HEK293 (cell line): ENCODE measurements at regions not wholly inside any gene's neighbourhood (a gene's known extent, or its start where the extent isn't known, plus 50 kb on each side); places are given as distances from the start of the nearest gene placed in this dataset.
"Not testable (repeated sequence)": the region's sequence is repeated elsewhere in the genome, so short reads cannot be mapped to it uniquely, and the experiment has no call there.

Experiments used
- CTCF ChIA-PET: fragments of 350-600 bp; formaldehyde crosslinking; extraction: SDS; loops from one replicate; lab custom pipeline; 2021; ENCODE audit warnings: antibody characterized with exemption; lab: Yijun Ruan, JAX
- POLR2A ChIA-PET: fragments of 300-600 bp; formaldehyde crosslinking; extraction: SDS; loops from one replicate; lab custom pipeline; 2020; ENCODE audit warnings: antibody characterized with exemption, inconsistent platforms; lab: Yijun Ruan, JAX
- H3K27ac ChIP-seq: fragments of 200-500 bp; sonication (Bioruptor generic); 2 replicates; pipeline ENCODE4 v1.5.1; 2014; ENCODE audit warnings: low read depth, low read length, control low read depth, inconsistent platforms; ENCODE audit errors: extremely low read depth
- H3K36me3 ChIP-seq, 2 experiments: fragments of 200-500 bp in 1 of 2; sonication (Bioruptor generic) in 1 of 2; 1 replicate in 1 of 2; 2 replicates in 1 of 2; pipeline ENCODE4 v1.5.1; 2014 to 2017; ENCODE audit warnings: inconsistent platforms in 2 of 2, low read length in 2 of 2; ENCODE audit not compliant: control insufficient read depth in 2 of 2, insufficient read depth in 1 of 2
- H3K4me1 ChIP-seq: fragments of 200-500 bp; sonication (Bioruptor generic); 2 replicates; pipeline ENCODE4 v1.5.1; 2014; ENCODE audit warnings: mild to moderate bottlenecking, low read length, inconsistent platforms; ENCODE audit not compliant: control insufficient read depth, insufficient read depth
- H3K4me3 ChIP-seq: 2 replicates; pipeline ENCODE4 v1.5.1; 2011; ENCODE audit warnings: low read depth, mild to moderate bottlenecking, control low read depth, low read length, moderate library complexity
- H3K9me3 ChIP-seq: fragments of 200-500 bp; sonication (Bioruptor generic); 2 replicates; pipeline ENCODE4 v1.5.1; 2014; ENCODE audit warnings: low read depth, low read length, inconsistent platforms; ENCODE audit not compliant: control insufficient read depth, insufficient read depth
- GLIS1 ChIP-seq: fragments of 450-650 bp; formaldehyde crosslinking; IDR thresholded peaks from 2 replicates; pipeline ENCODE4 v1.5.1; 2016; ENCODE audit warnings: missing biosample characterization, missing genetic modification characterization
- GLIS2 ChIP-seq: fragments of 450-650 bp; formaldehyde crosslinking; IDR thresholded peaks from 2 replicates; pipeline ENCODE4 v1.5.1; 2016; ENCODE audit warnings: missing biosample characterization, missing genetic modification characterization
- SCRT1 ChIP-seq: fragments of 450-650 bp; formaldehyde crosslinking; IDR thresholded peaks from 2 replicates; pipeline ENCODE4 v1.5.1; 2016; ENCODE audit warnings: missing biosample characterization, missing genetic modification characterization, borderline replicate concordance
- SCRT2 ChIP-seq: fragments of 450-650 bp; formaldehyde crosslinking; IDR thresholded peaks from 2 replicates; pipeline ENCODE4 v1.5.1; 2016; ENCODE audit warnings: missing biosample characterization, missing genetic modification characterization
- ZBTB44 ChIP-seq: fragments of 450-650 bp; IDR thresholded peaks from 2 replicates; pipeline ENCODE4 v1.5.1; 2018; ENCODE audit warnings: missing biosample characterization, mild to moderate bottlenecking, missing genetic modification characterization
- ZNF146 ChIP-seq: fragments of 450-650 bp; formaldehyde crosslinking; IDR thresholded peaks from 2 replicates; pipeline ENCODE4 v1.5.1; 2016; ENCODE audit warnings: missing biosample characterization, missing genetic modification characterization
- ZNF157 ChIP-seq: fragments of 450-650 bp; formaldehyde crosslinking; IDR thresholded peaks from 2 replicates; pipeline ENCODE4 v1.5.1; 2016; ENCODE audit warnings: missing biosample characterization, missing genetic modification characterization
- ZNF623 ChIP-seq: fragments of 450-650 bp; formaldehyde crosslinking; IDR thresholded peaks from 2 replicates; pipeline ENCODE4 v1.5.1; 2016; ENCODE audit warnings: missing biosample characterization, missing genetic modification characterization
- TF ChIP-seq, protein P1 (sequence below): fragments of 450-650 bp; formaldehyde crosslinking; IDR thresholded peaks from 2 replicates; pipeline ENCODE4 v1.5.1; 2017; ENCODE audit warnings: missing biosample characterization, mild to moderate bottlenecking, missing genetic modification characterization, moderate library complexity

DNA sequence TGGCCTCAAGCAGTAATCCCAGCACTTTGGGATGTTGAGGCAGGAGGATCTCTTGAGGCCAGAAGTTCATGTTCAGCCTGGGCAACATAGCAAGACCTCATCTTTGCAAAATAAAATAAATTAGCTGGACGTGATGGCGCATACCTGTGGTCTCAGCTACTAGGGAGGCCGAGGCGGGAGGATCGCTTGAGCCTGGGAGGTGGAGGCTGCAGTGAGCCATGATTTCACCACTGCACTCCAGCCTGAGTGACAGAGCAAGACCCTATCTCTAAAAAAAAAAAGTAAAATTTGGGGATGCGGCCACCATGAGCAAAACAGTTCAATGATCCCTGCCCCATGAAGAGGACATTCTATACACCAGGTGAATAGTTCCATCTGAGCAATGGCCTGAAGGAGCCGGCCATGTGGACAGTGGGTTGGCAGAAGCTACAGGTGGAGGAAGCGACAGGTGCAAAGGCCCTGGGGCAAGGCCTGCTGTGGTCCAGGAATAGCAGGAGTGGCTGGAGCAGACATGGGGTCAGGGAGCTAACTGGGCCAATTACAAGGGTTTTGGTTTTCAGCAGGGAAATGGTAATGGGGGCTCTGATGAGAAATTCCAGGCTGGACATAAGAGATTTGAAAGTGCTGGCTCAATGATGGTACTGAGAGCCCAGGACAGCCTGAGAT, 94.2 kb downstream of the CRLF3 start:
- H3K36me3 ChIP-seq, H3K4me1 ChIP-seq, CTCF ChIA-PET, H3K9me3 ChIP-seq, H3K4me3 ChIP-seq: not testable (repeated sequence)
- POLR2A ChIA-PET: interaction anchor here (0.7 kb wide), 2 partner anchors 193 to 577 kb away, joined by 3 to 5 read pairs; no protein-coding TSS in a partner anchor
- peak; percentile 97 for TF ChIP-seq ZNF623
- TF ChIP-seq SCRT2 (tag by site-specific recombination): peak; percentile 99
- TF ChIP-seq SCRT1: peak; percentile 99
- peak overlapping the region; percentile 70; the same call in 1 of the 2 replicates for H3K27ac ChIP-seq

- H3K36me3 ChIP-seq, H3K9me3 ChIP-seq, H3K27ac ChIP-seq, H3K4me3 ChIP-seq, H3K4me1 ChIP-seq, POLR2A ChIA-PET: not testable (repeated sequence)
- CTCF ChIA-PET: interaction anchor here (0.6 to 1.0 kb wide), 2 partner anchors 10 to 798 kb away, joined by 3 to 8 read pairs; no protein-coding TSS in a partner anchor
- TF ChIP-seq ZBTB44 (peak; percentile 69; the same call in 1 of the 2 replicates), GLIS2 (tag by site-specific recombination) (peak; percentile 17; the same call in 1 of the 2 replicates), GLIS1 (tag by site-specific recombination) (peak; percentile 22; the same call in 1 of the 2 replicates)
Observed at GRCh38 chr17:30729471-30730170, 94.9 kb downstream of the CRLF3 start.

DNA sequence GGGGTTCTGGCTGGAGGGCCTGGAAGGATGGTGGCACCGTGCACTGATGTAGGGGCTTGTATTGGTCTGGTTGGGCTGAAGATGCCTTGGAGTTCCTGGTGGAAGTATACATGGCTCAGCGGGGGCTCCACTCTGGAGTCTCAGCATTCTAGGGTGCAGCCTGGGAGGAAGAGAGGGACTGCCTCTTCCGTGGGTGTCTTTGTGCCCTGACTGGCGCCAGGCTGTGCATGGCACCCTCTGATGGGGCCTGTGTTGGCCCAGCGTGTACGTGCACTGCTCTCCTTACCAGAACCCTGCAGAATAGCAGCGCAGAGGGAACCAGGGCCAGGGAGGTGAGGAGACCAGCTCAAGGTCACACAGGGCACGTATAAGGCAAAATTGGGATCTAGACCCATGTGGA, 97.0 kb downstream of the CRLF3 start:
- H3K4me1 ChIP-seq: not testable (repeated sequence)
- peak; percentile 97 for TF ChIP-seq ZNF157 (tag by site-specific recombination)
- TF ChIP-seq, protein P1, sequence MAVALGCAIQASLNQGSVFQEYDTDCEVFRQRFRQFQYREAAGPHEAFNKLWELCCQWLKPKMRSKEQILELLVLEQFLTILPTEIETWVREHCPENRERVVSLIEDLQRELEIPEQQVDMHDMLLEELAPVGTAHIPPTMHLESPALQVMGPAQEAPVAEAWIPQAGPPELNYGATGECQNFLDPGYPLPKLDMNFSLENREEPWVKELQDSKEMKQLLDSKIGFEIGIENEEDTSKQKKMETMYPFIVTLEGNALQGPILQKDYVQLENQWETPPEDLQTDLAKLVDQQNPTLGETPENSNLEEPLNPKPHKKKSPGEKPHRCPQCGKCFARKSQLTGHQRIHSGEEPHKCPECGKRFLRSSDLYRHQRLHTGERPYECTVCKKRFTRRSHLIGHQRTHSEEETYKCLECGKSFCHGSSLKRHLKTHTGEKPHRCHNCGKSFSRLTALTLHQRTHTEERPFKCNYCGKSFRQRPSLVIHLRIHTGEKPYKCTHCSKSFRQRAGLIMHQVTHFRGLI (tag by site-specific recombination): 0 out of 2 replicates have a peak, but pooled peaks have one; percentile 18
- TF ChIP-seq, all 188 proteins: peak for 2; not testable (repeated sequence) for 186
- POLR2A ChIA-PET: interaction anchor here (0.6 kb wide), 1 partner anchor 127 kb away, joined by 3 read pairs; no protein-coding TSS in a partner anchor
- not testable (repeated sequence) for H3K27ac ChIP-seq, H3K4me3 ChIP-seq, H3K9me3 ChIP-seq, H3K36me3 ChIP-seq
- CTCF ChIA-PET: interaction anchor here (0.6 to 1.0 kb wide), 2 partner anchors 12 to 13 kb away, joined by 3 to 4 read pairs; no protein-coding TSS in a partner anchor

DNA sequence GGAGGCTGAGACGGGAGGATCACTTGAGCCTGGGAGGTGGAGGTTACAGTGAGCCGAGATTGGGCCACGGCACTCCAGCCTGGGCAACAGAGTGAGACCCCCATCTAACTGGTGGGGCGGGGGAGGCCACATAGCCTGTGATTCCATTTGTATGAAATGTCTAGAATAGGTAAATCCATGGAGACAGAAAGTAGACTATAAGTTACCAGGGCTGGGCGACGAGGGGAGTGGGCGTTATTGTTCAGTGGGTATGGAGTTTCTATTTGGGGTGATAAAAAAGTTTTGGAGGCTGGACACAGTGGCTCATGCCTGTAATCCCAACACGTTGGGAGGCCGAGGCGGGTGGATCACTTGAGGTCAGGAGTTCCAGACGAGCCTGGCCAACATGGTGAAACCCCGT, 97.8 kb downstream of the CRLF3 start:
- H3K27ac ChIP-seq, H3K9me3 ChIP-seq, POLR2A ChIA-PET, H3K36me3 ChIP-seq, H3K4me3 ChIP-seq, H3K4me1 ChIP-seq: not testable (repeated sequence)
- CTCF ChIA-PET: interaction anchor here (0.9 to 1.0 kb wide), 2 partner anchors 11 to 12 kb away, joined by 3 to 4 read pairs; no protein-coding TSS in a partner anchor

- TF ChIP-seq ZNF146 (tag by site-specific recombination): peak; percentile 92
- TF ChIP-seq, all 188 proteins: peak for 1; not testable (repeated sequence) for 187
- POLR2A ChIA-PET, H3K4me1 ChIP-seq, H3K4me3 ChIP-seq, H3K27ac ChIP-seq, H3K36me3 ChIP-seq, H3K9me3 ChIP-seq: not testable (repeated sequence)
- CTCF ChIA-PET: interaction anchor here (0.9 kb wide), 1 partner anchor 11 kb away, joined by 3 read pairs; no protein-coding TSS in a partner anchor
Observed at GRCh38 chr17:30726310-30726709, 98.2 kb downstream of the CRLF3 start.
